Peyer's patch (tissue), 4 donors: ENCODE measurements at regions not wholly inside any gene's neighbourhood (a gene's known extent, or its start where the extent isn't known, plus 50 kb on each side); places are given as distances from the start of the nearest gene placed in this dataset.

ENCODE experiments used
- CTCF ChIP-seq, 6 experiments: fragments of 450-650 bp in 4 of 6; fragments of 200-600 bp in 2 of 6; sonication (generic) in 1 of 6; IDR thresholded peaks; one replicate each; pipeline ENCODE4 v1.5.1; 2017 to 2019; ENCODE audit warnings: antibody characterized with exemption in 6 of 6, mild to moderate bottlenecking in 3 of 6, moderate library complexity in 1 of 6
- POLR2A ChIP-seq, 2 donors: fragments of 450-650 bp; IDR thresholded peaks; one replicate each; pipeline ENCODE4 v1.5.1; 2017; ENCODE audit warnings: antibody characterized with exemption in 2 of 2, mild to moderate bottlenecking in 2 of 2, moderate library complexity in 2 of 2

DNA sequence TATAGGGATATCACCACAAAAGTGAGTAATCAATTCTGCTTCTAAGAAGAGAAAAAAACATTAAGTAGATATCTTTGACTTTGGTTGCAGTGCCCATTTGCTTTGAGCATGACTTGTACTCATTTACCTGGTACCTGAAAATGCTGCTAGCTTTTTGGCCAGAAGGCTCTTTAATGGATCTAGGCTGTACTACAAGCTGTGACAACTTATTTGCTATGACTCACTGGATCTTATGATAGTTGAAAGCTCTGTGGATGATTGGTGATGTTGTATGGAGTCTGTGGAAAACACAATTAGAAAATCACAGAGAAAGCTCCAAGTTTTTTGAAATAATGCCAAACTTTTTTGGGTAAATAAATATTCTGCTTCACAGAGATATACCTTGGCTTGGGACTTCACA lies 960.9 kb upstream of the FBXO33 start:
- TF ChIP-seq CTCF (IDR thresholded peaks at IDR 0.05) (no peak), POLR2A (IDR thresholded peaks at IDR 0.05) (no peak)
